ENCODE measurements at regions not wholly inside any gene's neighbourhood (a gene's known extent, or its start where the extent isn't known, plus 50 kb on each side); places are given as distances from the start of the nearest gene placed in this dataset.

GRCh38 chr5:26323794-26324193 is 714.6 kb downstream of the CDH9 start:
- no peak for TF ChIP-seq CTCF (IDR thresholded peaks at IDR 0.05; ENCODE audit: control extremely low read depth, extremely low read depth)
- H3K27me3 ChIP-seq (ENCODE audit: control insufficient read depth in 3 of 3, insufficient read depth in 3 of 3, low read length in 2 of 3): no peaks in the 10 kb centered on the region
- peaks cover 0 to 6% (median 0%) of the 10 kb centered on the region in 4 donors for H3K9me3 ChIP-seq (ENCODE audit: control insufficient read depth in 4 of 4, insufficient read depth in 3 of 4, low read length in 3 of 4)
- H3K36me3 ChIP-seq (ENCODE audit: control insufficient read depth in 4 of 4, insufficient read depth in 4 of 4, low read length in 4 of 4): no peaks in the 10 kb centered on the region
- H3K4me3 ChIP-seq: no peak overlapping the region
- H3K4me1 ChIP-seq (ENCODE audit: control insufficient read depth in 5 of 5, insufficient read depth in 5 of 5, low read length in 5 of 5): no peaks in the 10 kb centered on the region
- no peak overlapping the region for H3K27ac ChIP-seq (ENCODE audit: low read depth in 1 of 2, low read length in 1 of 2)
- H3K9ac ChIP-seq (ENCODE audit: insufficient read depth in 1 of 2, low read length in 2 of 2): no peak overlapping the region
- 94% methylated on average over 13 of the region's 13 CpGs for WGBS, 2 donors
- ATAC-seq (ENCODE audit: insufficient read depth, low FRiP score): no peak
- no peak for DNase-seq

- no peak for TF ChIP-seq CTCF (IDR thresholded peaks at IDR 0.05; ENCODE audit: control extremely low read depth, extremely low read depth)
- Histone ChIP-seq H3K9me3 (ENCODE audit: control insufficient read depth in 4 of 4, insufficient read depth in 3 of 4, low read length in 3 of 4) (peaks cover 0 to 6% (median 0%) of the 10 kb centered on the region in 4 donors), H3K9ac (ENCODE audit: insufficient read depth in 1 of 2, low read length in 2 of 2) (no peak overlapping the region), H3K27ac (ENCODE audit: low read depth in 1 of 2, low read length in 1 of 2) (no peak overlapping the region), H3K27me3 (ENCODE audit: control insufficient read depth in 3 of 3, insufficient read depth in 3 of 3, low read length in 2 of 3) (no peaks in the 10 kb centered on the region), H3K36me3 (ENCODE audit: control insufficient read depth in 4 of 4, insufficient read depth in 4 of 4, low read length in 4 of 4) (no peaks in the 10 kb centered on the region), H3K4me3 (no peak overlapping the region), H3K4me1 (ENCODE audit: control insufficient read depth in 5 of 5, insufficient read depth in 5 of 5, low read length in 5 of 5) (no peaks in the 10 kb centered on the region)
- 78 to 93% methylated on average over 2 of the region's 2 CpGs for WGBS, 2 donors
- DNase-seq (no peak), ATAC-seq (ENCODE audit: insufficient read depth, low FRiP score) (no peak)
These were observed 717.1 kb downstream of the CDH9 start for GRCh38 chr5:26321278-26321677.

- Histone ChIP-seq H3K4me3 (no peak overlapping the region), H3K36me3 (ENCODE audit: control insufficient read depth in 4 of 4, insufficient read depth in 4 of 4, low read length in 4 of 4) (no peaks in the 10 kb centered on the region), H3K27me3 (ENCODE audit: control insufficient read depth in 3 of 3, insufficient read depth in 3 of 3, low read length in 2 of 3) (no peaks in the 10 kb centered on the region), H3K9ac (ENCODE audit: insufficient read depth in 1 of 2, low read length in 2 of 2) (no peak overlapping the region), H3K9me3 (ENCODE audit: control insufficient read depth in 4 of 4, insufficient read depth in 3 of 4, low read length in 3 of 4) (no peaks in the 10 kb centered on the region), H3K27ac (ENCODE audit: low read depth in 1 of 2, low read length in 1 of 2) (no peak overlapping the region), H3K4me1 (ENCODE audit: control insufficient read depth in 5 of 5, insufficient read depth in 5 of 5, low read length in 5 of 5) (no peaks in the 10 kb centered on the region)
- TF ChIP-seq CTCF (IDR thresholded peaks at IDR 0.05; ENCODE audit: control extremely low read depth, extremely low read depth): no peak
- DNase-seq (no peak), ATAC-seq (ENCODE audit: insufficient read depth, low FRiP score) (no peak)
- WGBS, 2 donors: 58% methylated on average over 2 of the region's 2 CpGs
These were observed 728.0 kb downstream of the CDH9 start for GRCh38 chr5:26310415-26310814.

- Histone ChIP-seq H3K27me3 (ENCODE audit: control insufficient read depth in 3 of 3, insufficient read depth in 3 of 3, low read length in 2 of 3) (no peaks in the 10 kb centered on the region), H3K27ac (ENCODE audit: low read depth in 1 of 2, low read length in 1 of 2) (no peak overlapping the region), H3K36me3 (ENCODE audit: control insufficient read depth in 4 of 4, insufficient read depth in 4 of 4, low read length in 4 of 4) (no peaks in the 10 kb centered on the region), H3K4me1 (ENCODE audit: control insufficient read depth in 5 of 5, insufficient read depth in 5 of 5, low read length in 5 of 5) (no peaks in the 10 kb centered on the region), H3K4me3 (no peak overlapping the region), H3K9ac (ENCODE audit: insufficient read depth in 1 of 2, low read length in 2 of 2) (no peak overlapping the region), H3K9me3 (ENCODE audit: control insufficient read depth in 4 of 4, insufficient read depth in 3 of 4, low read length in 3 of 4) (no peaks in the 10 kb centered on the region)
- ATAC-seq (ENCODE audit: insufficient read depth, low FRiP score) (no peak), DNase-seq (no peak)
- 77 to 81% methylated on average over 1 of the region's 1 CpG for WGBS, 2 donors
- TF ChIP-seq CTCF (IDR thresholded peaks at IDR 0.05; ENCODE audit: control extremely low read depth, extremely low read depth): no peak
These were observed 742.8 kb downstream of the CDH9 start for GRCh38 chr5:26295541-26295940.
